GM21717 (cell line): ENCODE measurements at regions not wholly inside any gene's neighbourhood (a gene's known extent, or its start where the extent isn't known, plus 50 kb on each side); places are given as distances from the start of the nearest gene placed in this dataset.

Source experiments
- ATAC-seq: cut with Tn5 transposase; IDR thresholded peaks from one replicate; pipeline ENCODE4 v1.9.1; 2021; ENCODE audit warnings: mild to moderate bottlenecking, moderate library complexity; ENCODE audit not compliant: unreplicated experiment

DNA sequence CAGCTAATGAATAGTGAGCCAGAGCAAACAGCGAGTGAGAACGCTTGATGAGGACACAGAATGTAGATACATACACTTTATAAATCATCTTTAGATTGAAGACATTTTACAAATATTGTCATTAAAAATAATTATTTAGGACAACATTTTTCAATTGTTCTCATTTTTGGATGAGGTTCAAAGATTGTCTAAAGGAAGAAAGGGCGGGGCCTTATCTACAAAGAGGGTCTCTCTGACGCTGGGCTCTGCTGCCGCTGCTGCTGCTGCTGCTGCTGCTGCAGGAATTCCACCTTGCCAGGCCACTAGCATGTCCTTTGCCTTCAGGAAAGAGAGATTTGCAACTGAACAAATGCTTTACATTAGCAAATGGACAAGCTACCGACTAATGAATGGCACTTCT is 220.7 kb upstream of the TMEM161B start:
- no peak for ATAC-seq

GRCh38 chr5:88488561-88488960 is 219.9 kb upstream of the TMEM161B start:
- ATAC-seq = no peak

GRCh38 chr5:88488130-88488529 is 219.5 kb upstream of the TMEM161B start:
- no peak for ATAC-seq

DNA sequence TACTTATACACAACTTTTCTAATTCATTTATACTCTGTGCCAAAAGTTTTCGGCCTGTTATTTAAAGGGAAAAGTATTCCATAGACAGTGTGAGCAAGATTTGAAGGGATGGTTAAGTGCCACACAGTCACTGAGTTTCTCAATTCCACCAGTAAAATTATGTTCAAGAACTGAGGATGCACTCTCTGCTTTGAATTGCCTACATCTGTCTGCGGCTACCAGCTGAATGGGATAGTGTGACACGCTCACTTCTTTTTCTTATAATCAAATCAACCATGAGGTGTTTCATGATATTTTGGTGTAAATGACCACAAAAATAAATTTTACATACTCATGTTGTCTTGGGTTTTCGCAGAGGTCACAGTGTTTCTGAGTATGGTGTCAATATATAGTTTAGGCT is 218.4 kb upstream of the TMEM161B start:
- ATAC-seq = no peak

- ATAC-seq = no peak
These were observed 217.8 kb upstream of the TMEM161B start for GRCh38 chr5:88486431-88486830.

GRCh38 chr5:88485531-88485930 is 216.9 kb upstream of the TMEM161B start:
- no peak for ATAC-seq

DNA sequence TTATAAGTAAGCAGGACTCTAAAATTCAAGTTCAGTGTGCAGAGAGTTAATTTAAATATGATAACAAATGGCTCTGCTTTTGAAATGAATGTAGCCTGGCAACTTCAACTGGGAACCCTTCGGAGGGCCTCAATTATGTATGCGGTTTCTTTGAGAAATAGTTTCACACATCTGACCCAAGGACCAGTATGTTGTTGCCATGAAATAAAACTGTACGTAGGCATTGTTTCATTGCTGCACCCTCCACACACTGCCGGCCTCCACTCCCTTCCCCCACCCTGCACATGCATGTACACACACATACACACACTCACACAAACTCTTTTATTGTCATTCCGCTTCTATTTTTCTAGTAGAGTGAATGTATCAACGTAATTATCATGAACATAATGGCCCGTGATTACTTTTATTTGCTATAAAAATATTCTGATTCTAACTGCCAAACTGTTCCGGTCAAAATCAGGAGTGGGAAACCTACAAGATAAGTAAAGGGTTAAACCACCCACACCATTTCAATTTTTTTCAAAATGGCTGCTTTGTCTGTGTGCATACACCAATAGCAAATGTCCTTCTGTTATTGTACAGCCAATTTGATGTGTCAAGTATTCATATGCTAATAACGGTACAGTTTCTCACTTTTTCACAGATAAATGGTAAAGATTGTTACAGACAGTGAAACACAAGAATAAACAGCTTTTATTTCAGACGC is 215.5 kb upstream of the TMEM161B start:
- no peak for ATAC-seq

GRCh38 chr5:88480801-88481499 is 212.3 kb upstream of the TMEM161B start:
- ATAC-seq = no peak

DNA sequence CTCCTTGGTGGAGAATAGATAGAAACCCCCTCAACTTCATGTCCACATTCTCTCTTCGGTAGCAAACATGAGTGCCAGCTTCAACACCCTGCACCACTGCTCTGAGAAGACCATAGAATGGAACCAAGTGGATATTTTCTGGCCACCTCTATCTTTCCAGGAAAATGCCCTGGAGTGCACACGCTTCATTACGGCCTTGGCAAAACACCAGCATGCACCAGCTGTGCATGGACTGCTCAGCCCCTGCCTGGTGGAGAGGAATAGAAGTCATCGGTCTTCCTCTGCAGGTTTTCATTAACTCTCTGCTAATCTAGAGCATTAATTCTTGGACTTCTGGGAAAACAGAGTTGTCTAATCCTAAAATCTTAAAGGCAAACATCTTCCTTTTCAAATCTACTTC is 211.6 kb upstream of the TMEM161B start:
- no peak for ATAC-seq

DNA sequence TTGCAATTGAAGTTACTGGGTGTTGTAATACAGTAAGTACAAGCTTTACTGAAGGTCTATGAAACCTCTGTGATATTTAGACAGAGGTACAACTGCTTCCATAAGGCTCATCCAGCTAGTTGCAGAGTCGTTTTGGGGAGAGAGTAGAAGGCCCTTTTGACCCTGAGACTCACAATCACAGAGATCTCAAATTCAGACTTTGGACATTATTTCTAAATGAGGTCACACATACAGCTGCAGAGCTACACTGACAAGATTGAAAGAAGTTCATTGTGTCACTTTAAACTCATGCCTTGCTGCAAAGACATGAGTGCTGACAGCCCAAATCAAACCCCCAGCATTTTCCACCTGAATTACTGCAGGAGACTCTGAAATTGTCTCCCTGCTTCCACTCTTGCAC is 205.9 kb upstream of the TMEM161B start:
- ATAC-seq = no peak

DNA sequence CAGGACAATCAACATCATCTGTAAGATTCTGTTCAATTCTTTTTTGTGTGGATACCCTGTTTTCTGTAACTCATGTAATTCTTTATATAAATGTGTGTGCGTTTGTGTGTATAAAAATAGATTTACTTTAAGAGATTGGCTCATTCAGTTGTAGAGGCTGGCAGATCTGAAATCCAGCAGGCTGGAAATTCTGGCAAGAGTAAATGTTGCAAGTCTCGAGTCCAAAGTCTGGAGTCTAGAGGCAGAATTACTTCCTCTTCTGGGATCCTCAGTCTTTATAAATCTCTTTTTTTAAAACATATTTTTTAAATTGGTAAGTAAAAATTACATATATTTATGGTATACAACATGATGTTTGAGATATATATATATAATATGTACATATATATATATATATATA is 202.1 kb upstream of the TMEM161B start:
- no peak for ATAC-seq

DNA sequence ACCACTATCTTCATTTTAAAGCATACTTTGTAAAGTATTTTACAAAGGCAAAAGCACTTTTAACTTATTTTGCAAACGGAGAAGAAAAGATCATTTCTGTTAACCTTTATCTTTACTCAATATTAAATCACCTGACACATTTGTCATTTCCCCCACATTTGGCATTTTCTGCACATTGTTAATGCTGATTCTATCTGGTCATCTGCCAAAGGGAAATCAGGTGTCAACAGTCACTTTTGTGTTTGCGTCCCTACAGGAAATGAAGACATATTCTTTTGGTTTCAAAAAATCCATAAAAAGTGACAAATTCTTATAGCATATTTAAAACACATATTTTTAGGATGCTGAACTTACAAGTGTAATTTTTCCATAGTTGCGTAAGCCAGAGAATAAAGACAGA is 191.3 kb upstream of the TMEM161B start:
- no peak for ATAC-seq

DNA sequence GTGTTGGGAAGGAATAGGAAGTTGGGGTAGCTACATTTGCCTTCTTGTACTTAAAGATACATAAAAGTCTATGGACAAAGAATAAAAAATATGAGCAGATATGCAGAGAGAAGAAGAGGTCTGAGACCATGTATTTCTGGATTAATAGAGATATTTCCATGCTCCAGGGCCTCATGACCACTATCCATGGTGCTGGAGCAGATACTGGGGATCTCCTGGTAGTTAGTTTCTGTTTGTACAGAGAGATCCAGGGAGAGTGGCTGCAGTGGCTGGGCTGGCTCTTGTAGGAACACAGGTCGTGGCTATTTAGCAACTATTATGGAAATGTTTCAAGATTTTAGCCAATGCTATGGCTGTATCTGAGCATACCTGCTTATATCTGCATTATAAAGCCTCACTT is 184.2 kb upstream of the TMEM161B start:
- ATAC-seq = no peak

DNA sequence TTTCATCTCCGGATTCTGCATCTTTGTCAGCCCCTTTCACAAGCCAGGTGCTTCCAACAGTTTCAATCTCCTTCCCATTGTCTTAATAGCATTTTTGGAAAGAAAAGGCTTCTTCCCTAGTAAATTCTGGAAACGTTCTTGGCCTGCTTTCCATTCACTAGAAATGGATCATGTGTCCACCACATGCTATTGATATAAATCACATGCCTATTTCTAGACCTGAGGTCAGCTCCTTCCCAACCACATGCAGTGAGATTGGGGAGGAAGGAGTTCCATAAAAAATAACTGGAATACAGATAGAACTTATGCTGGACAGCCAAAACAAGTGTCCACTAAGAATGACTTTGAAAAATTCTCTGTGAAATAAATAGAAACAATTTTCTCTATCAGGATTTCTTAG is 181.6 kb upstream of the TMEM161B start:
- no peak for ATAC-seq

DNA sequence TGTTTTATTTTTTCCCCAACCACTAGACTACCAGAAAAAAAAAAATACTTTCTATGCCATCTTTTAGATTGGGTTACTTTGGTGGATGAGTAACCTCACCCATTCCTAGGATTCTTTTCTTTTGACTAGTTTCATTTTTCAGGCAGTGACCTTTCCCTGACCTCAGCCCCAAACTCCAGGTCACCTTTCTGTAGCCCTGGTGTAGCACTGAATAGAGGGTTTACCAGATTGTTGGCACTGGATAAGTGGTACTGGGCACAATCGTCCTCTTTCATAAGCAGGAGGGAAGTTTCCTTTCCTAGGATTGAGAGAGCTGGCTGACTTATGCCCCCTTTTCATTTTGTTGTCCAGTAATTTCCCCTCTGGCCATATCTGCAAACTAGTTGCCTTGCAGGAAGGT is 169.4 kb upstream of the TMEM161B start:
- ATAC-seq = no peak

DNA sequence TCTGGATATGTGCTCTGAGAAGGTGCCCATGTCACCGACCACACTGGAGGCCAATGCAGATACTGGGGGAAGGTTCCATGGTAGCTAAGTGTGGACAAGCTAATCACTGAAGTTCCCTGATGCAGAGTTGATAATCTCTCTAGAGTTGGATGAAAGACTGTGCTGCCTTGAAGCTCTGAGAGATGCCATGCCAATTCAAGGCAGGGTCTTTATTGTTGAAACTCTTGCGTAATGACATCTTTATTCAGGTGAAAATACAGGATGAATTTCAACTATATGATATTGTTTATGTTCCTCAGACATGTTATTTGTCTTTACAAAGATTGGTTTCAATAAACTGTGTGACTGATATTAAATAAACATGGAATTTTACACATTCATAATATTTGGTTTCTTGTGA is 167.6 kb upstream of the TMEM161B start:
- no peak for ATAC-seq

GRCh38 chr5:88428633-88429032 is 160.0 kb upstream of the TMEM161B start:
- ATAC-seq = no peak

GRCh38 chr5:88426441-88426840 is 157.8 kb upstream of the TMEM161B start:
- ATAC-seq = no peak

GRCh38 chr5:88425124-88425523 is 156.5 kb upstream of the TMEM161B start:
- no peak for ATAC-seq

DNA sequence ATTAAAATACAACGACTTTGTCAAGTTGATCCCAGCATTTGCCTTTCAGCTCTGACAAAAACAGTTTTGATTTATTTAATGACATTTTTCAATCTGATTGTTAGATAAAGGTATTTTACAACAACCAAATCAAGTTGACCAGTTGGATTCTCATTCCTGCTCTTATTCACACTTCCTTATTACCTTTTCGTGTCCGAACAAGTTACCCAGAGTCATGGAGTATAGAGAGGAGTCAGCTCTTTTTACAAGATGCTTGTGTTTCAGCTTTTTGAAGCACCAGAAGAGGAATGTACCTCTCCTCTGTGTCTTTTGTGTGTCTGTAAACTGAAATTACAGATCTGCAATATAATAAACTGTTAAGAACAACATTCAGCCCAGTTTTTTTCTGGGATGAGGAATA is 151.3 kb upstream of the TMEM161B start:
- no peak for ATAC-seq

- no peak for ATAC-seq
These were observed 138.7 kb upstream of the TMEM161B start for GRCh38 chr5:88407341-88407740.

GRCh38 chr5:88405783-88406182 is 137.1 kb upstream of the TMEM161B start:
- ATAC-seq = no peak

DNA sequence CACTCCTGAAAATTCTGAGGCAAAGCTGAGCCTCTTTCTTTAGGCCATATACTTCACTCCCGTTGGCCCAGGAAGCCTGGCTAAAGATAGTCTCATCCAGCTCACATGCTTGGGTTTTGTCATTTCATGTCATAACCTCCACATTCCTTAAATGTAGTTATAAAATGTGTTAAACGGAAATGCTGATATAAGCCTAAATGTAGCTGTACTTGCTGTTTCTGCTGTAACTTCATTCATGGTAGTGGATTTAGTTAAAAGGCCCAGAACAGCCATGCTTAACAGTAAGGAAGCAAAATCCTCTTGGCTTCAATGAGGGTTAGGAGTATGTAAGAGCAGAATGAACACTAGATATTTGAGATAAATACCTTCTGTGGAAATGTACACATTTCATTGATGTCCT is 135.8 kb upstream of the TMEM161B start:
- ATAC-seq = no peak
